IMR-90 (cell line): ENCODE measurements at regions not wholly inside any gene's neighbourhood (a gene's known extent, or its start where the extent isn't known, plus 50 kb on each side); places are given as distances from the start of the nearest gene placed in this dataset.

Experiments
- ATAC-seq: fragments of 200-7000 bp; cut with Tn5 transposase; 2 replicates; pipeline ENCODE4 v1.9.1; 2020; ENCODE audit warnings: low read depth, mild to moderate bottlenecking, moderate library complexity
- BruUV-seq: library from RNA; stranded (reverse); fragments of 400-500 nt; replicated peaks from 2 replicates; lab custom pipeline; 2021; lab: Mats Ljungman, UMichigan
- CTCF ChIA-PET: fragments of 300-600 bp; formaldehyde crosslinking; extraction: SDS; loops from one replicate; lab custom pipeline; 2021; ENCODE audit warnings: antibody characterized with exemption; lab: Yijun Ruan, JAX
- POLR2A ChIA-PET: fragments of 300-600 bp; sonication (Branson Sonifier 250); formaldehyde crosslinking; loops from one replicate; lab custom pipeline; 2022; ENCODE audit warnings: antibody characterized with exemption; ENCODE audit not compliant: unreplicated experiment; lab: Charles Lee
- DNase-seq: peaks from one replicate; pipeline ENCODE4 v3.0.0; 2013
- H2AFZ ChIP-seq: replicated peaks from 2 replicates; pipeline ENCODE3; 2013; ENCODE audit warnings: low read length, mild to moderate bottlenecking; ENCODE audit not compliant: poor library complexity
- H2AK5ac ChIP-seq: 2 replicates; pipeline ENCODE4 v1.6.1; 2013; ENCODE audit warnings: low read depth, low read length, inconsistent platforms
- H2AK9ac ChIP-seq: replicated peaks from 2 replicates; pipeline ENCODE3; 2013; ENCODE audit warnings: mild to moderate bottlenecking, low read depth, low read length, moderate library complexity; ENCODE audit not compliant: poor library complexity
- H2BK120ac ChIP-seq: 2 replicates; pipeline ENCODE4 v1.6.1; 2013; ENCODE audit warnings: low read depth, low read length, inconsistent platforms
- H2BK15ac ChIP-seq: 3 replicates; pipeline ENCODE4 v1.6.1; 2013; ENCODE audit warnings: low read depth, low read length, inconsistent platforms
- H2BK20ac ChIP-seq: 2 replicates; pipeline ENCODE4 v1.6.1; 2013; ENCODE audit warnings: low read depth, mild to moderate bottlenecking, inconsistent platforms, low read length, moderate library complexity
- H2BK5ac ChIP-seq: 2 replicates; pipeline ENCODE4 v1.6.1; 2013; ENCODE audit warnings: mild to moderate bottlenecking, low read depth, low read length, inconsistent platforms; ENCODE audit not compliant: poor library complexity, severe bottlenecking
- H3K14ac ChIP-seq: replicated peaks from 2 replicates; pipeline ENCODE4 v1.6.1; 2013; ENCODE audit warnings: low read depth, low read length, inconsistent platforms
- H3K18ac ChIP-seq: 2 replicates; pipeline ENCODE4 v1.6.1; 2013; ENCODE audit warnings: low read depth, low read length, control low read depth
- H3K23ac ChIP-seq: 2 replicates; pipeline ENCODE4 v1.6.1; 2013; ENCODE audit warnings: low read depth, low read length, inconsistent platforms
- H3K27ac ChIP-seq: 2 replicates; pipeline ENCODE4 v1.5.1; 2013; ENCODE audit warnings: mild to moderate bottlenecking, control low read depth, low read length; ENCODE audit not compliant: insufficient read depth
- H3K27me3 ChIP-seq: 2 replicates; pipeline ENCODE4 v1.6.1; 2013; ENCODE audit warnings: low read length; ENCODE audit not compliant: control insufficient read depth, insufficient read depth
- H3K36me3 ChIP-seq: 2 replicates; pipeline ENCODE4 v1.6.1; 2013; ENCODE audit warnings: low read length, mixed read lengths; ENCODE audit not compliant: control insufficient read depth, insufficient read depth
- H3K4ac ChIP-seq: 2 replicates; pipeline ENCODE4 v1.6.1; 2013; ENCODE audit warnings: low read depth, low read length, inconsistent platforms
- H3K4me1 ChIP-seq: 2 replicates; pipeline ENCODE4 v1.6.1; 2013; ENCODE audit warnings: low read length, mixed read lengths; ENCODE audit not compliant: control insufficient read depth, insufficient read depth
- H3K4me2 ChIP-seq: 2 replicates; pipeline ENCODE4 v1.6.1; 2013; ENCODE audit warnings: low read depth, mild to moderate bottlenecking, control low read depth, low read length, moderate library complexity
- H3K4me3 ChIP-seq: 2 replicates; pipeline ENCODE4 v1.5.1; 2013; ENCODE audit warnings: low read depth, mild to moderate bottlenecking, control low read depth, low read length, moderate library complexity; ENCODE audit not compliant: insufficient read depth
- H3K56ac ChIP-seq: 2 replicates; pipeline ENCODE4 v1.6.1; 2013; ENCODE audit warnings: low read length, inconsistent platforms; ENCODE audit not compliant: insufficient read depth; ENCODE audit errors: extremely low read depth
- H3K79me1 ChIP-seq, 2 experiments: 2 replicates each; pipeline ENCODE4 v1.6.1; 2013; ENCODE audit warnings: low read length in 2 of 2, inconsistent platforms in 1 of 2, low read depth in 1 of 2
- H3K9ac ChIP-seq: 2 replicates; pipeline ENCODE4 v1.6.1; 2013; ENCODE audit warnings: low read depth, low read length, control low read depth
- H3K9me1 ChIP-seq: 2 replicates; pipeline ENCODE4 v1.6.1; 2013; ENCODE audit warnings: low read length, inconsistent platforms; ENCODE audit not compliant: insufficient read depth
- H3K9me3 ChIP-seq: 2 replicates; pipeline ENCODE4 v1.6.1; 2013; ENCODE audit warnings: low read length; ENCODE audit not compliant: control insufficient read depth, insufficient read depth
- H4K20me1 ChIP-seq: 2 replicates; pipeline ENCODE4 v1.6.1; 2013; ENCODE audit warnings: low read length, inconsistent platforms; ENCODE audit not compliant: insufficient read depth
- H4K5ac ChIP-seq: 2 replicates; pipeline ENCODE4 v1.6.1; 2013; ENCODE audit warnings: mild to moderate bottlenecking, low read depth, low read length, control low read depth
- H4K8ac ChIP-seq, 2 experiments: 2 replicates each; pipeline ENCODE4 v1.6.1; 2013; ENCODE audit warnings: low read depth in 2 of 2, low read length in 2 of 2, control low read depth in 1 of 2, inconsistent platforms in 1 of 2
- H4K91ac ChIP-seq: 2 replicates; pipeline ENCODE4 v1.6.1; 2013; ENCODE audit warnings: low read depth, low read length, inconsistent platforms; ENCODE audit not compliant: insufficient read depth
- BHLHE40 ChIP-seq: fragments of 150-350 bp; IDR thresholded peaks from 2 replicates; pipeline ENCODE4 v1.6.1; 2016; ENCODE audit warnings: mild to moderate bottlenecking, low read depth, low read length
- dilution Hi-C: fragments of 300-500 bp; cut with HindIII; formaldehyde crosslinking; loops from one replicate; pipeline ENCODE4 v1.14.3; 2018; ENCODE audit warnings: low sequenced_read_pairs; ENCODE audit not compliant: unreplicated experiment
- in situ Hi-C: fragments of 300-500 bp; cut with MboI; formaldehyde crosslinking; loops from 3 replicates; pipeline ENCODE4 v1.14.3; 2019; ENCODE audit warnings: low sequenced_read_pairs, inconsistent platforms, mixed read lengths
- intact Hi-C: fragments of 100-400 bp; cut with micrococcal nuclease; formaldehyde crosslinking; loops from 2 replicates; pipeline ENCODE4 v1.10.0; 2022

- Histone ChIP-seq H3K4me3 (no peak overlapping the region), H3K23ac (no peak overlapping the region), H3K4ac (no peak overlapping the region), H3K9ac (no peak overlapping the region), H3K56ac (no peak overlapping the region), H2BK5ac (no peak overlapping the region), H3K4me2 (no peak overlapping the region), H2BK120ac (no peak overlapping the region), H3K14ac (no peak overlapping the region), H4K8ac (no peak overlapping the region), H3K36me3 (no peaks in the 10 kb centered on the region), H4K91ac (no peak overlapping the region), H2AK9ac (no peak overlapping the region), H3K4me1 (peaks cover 4% of the 10 kb centered on the region; the same call in 1 of the 2 replicates), H2AK5ac (no peak overlapping the region), H3K79me1 (no peaks in the 10 kb centered on the region), H3K27ac (no peak overlapping the region), H3K9me3 (no peaks in the 10 kb centered on the region), H3K18ac (no peak overlapping the region), H3K9me1 (no peaks in the 10 kb centered on the region), H2BK15ac (no peak overlapping the region), H4K20me1 (no peaks in the 10 kb centered on the region), H4K5ac (no peak overlapping the region), H2AFZ (no peak overlapping the region), H2BK20ac (no peak overlapping the region), H3K27me3 (no peaks in the 10 kb centered on the region; the same call in 1 of the 2 replicates)
- no peak for DNase-seq
- intact Hi-C loops = no loop called here
- no peak for TF ChIP-seq BHLHE40
- POLR2A ChIA-PET = no interaction called here
- CTCF ChIA-PET = no interaction called here
- no TSS peak for BruUV-seq
- in situ Hi-C loops = no loop called here
- no peak for ATAC-seq
- dilution Hi-C loops = no loop called here
Observed at GRCh38 chr2:200068642-200069041, 113.3 kb downstream of the MAIP1 start.
